HEK293 (cell line): ENCODE measurements at regions not wholly inside any gene's neighbourhood (a gene's known extent, or its start where the extent isn't known, plus 50 kb on each side); places are given as distances from the start of the nearest gene placed in this dataset.

Experiments used
- CTCF ChIA-PET: fragments of 350-600 bp; formaldehyde crosslinking; extraction: SDS; loops from one replicate; lab custom pipeline; 2021; ENCODE audit warnings: antibody characterized with exemption; lab: Yijun Ruan, JAX
- POLR2A ChIA-PET: fragments of 300-600 bp; formaldehyde crosslinking; extraction: SDS; loops from one replicate; lab custom pipeline; 2020; ENCODE audit warnings: antibody characterized with exemption, inconsistent platforms; lab: Yijun Ruan, JAX
- H3K27ac ChIP-seq: fragments of 200-500 bp; sonication (Bioruptor generic); 2 replicates; pipeline ENCODE4 v1.5.1; 2014; ENCODE audit warnings: low read depth, low read length, control low read depth, inconsistent platforms; ENCODE audit errors: extremely low read depth
- H3K36me3 ChIP-seq, 2 experiments: fragments of 200-500 bp in 1 of 2; sonication (Bioruptor generic) in 1 of 2; 1 replicate in 1 of 2; 2 replicates in 1 of 2; pipeline ENCODE4 v1.5.1; 2014 to 2017; ENCODE audit warnings: inconsistent platforms in 2 of 2, low read length in 2 of 2; ENCODE audit not compliant: control insufficient read depth in 2 of 2, insufficient read depth in 1 of 2
- H3K4me1 ChIP-seq: fragments of 200-500 bp; sonication (Bioruptor generic); 2 replicates; pipeline ENCODE4 v1.5.1; 2014; ENCODE audit warnings: mild to moderate bottlenecking, low read length, inconsistent platforms; ENCODE audit not compliant: control insufficient read depth, insufficient read depth
- H3K4me3 ChIP-seq: 2 replicates; pipeline ENCODE4 v1.5.1; 2011; ENCODE audit warnings: low read depth, mild to moderate bottlenecking, control low read depth, low read length, moderate library complexity
- H3K9me3 ChIP-seq: fragments of 200-500 bp; sonication (Bioruptor generic); 2 replicates; pipeline ENCODE4 v1.5.1; 2014; ENCODE audit warnings: low read depth, low read length, inconsistent platforms; ENCODE audit not compliant: control insufficient read depth, insufficient read depth
- BCL11A ChIP-seq: fragments of 450-650 bp; formaldehyde crosslinking; IDR thresholded peaks from 2 replicates; pipeline ENCODE4 v1.5.1; 2016; ENCODE audit warnings: low read depth, missing biosample characterization, missing genetic modification characterization
- FEZF1 ChIP-seq: fragments of 450-650 bp; formaldehyde crosslinking; IDR thresholded peaks from 2 replicates; pipeline ENCODE4 v1.5.1; 2016; ENCODE audit warnings: missing biosample characterization, missing genetic modification characterization
- GLIS1 ChIP-seq: fragments of 450-650 bp; formaldehyde crosslinking; IDR thresholded peaks from 2 replicates; pipeline ENCODE4 v1.5.1; 2016; ENCODE audit warnings: missing biosample characterization, missing genetic modification characterization
- KLF10 ChIP-seq: fragments of 450-650 bp; IDR thresholded peaks from 2 replicates; pipeline ENCODE4 v1.5.1; 2018; ENCODE audit warnings: missing biosample characterization, mild to moderate bottlenecking, missing genetic modification characterization
- SALL2 ChIP-seq: fragments of 450-650 bp; formaldehyde crosslinking; IDR thresholded peaks from 2 replicates; pipeline ENCODE4 v1.5.0; 2017; ENCODE audit warnings: missing biosample characterization, mild to moderate bottlenecking, missing genetic modification characterization, borderline replicate concordance
- YY1 ChIP-seq: fragments of 450-650 bp; formaldehyde crosslinking; IDR thresholded peaks from 2 replicates; pipeline ENCODE4 v1.5.1; 2018; ENCODE audit warnings: missing biosample characterization, missing genetic modification characterization
- ZBTB20 ChIP-seq: fragments of 450-650 bp; formaldehyde crosslinking; IDR thresholded peaks from 2 replicates; pipeline ENCODE4 v1.5.1; 2016; ENCODE audit warnings: missing biosample characterization, missing genetic modification characterization
- ZFP37 ChIP-seq: fragments of 450-650 bp; formaldehyde crosslinking; IDR thresholded peaks from 2 replicates; pipeline ENCODE4 v1.5.1; 2016; ENCODE audit warnings: missing biosample characterization, missing genetic modification characterization
- ZNF174 ChIP-seq: fragments of 450-650 bp; formaldehyde crosslinking; IDR thresholded peaks from 2 replicates; pipeline ENCODE4 v1.5.0; 2017; ENCODE audit warnings: missing biosample characterization, mild to moderate bottlenecking, missing genetic modification characterization
- ZNF184 ChIP-seq: fragments of 450-650 bp; IDR thresholded peaks from 2 replicates; pipeline ENCODE4 v1.5.1; 2018; ENCODE audit warnings: missing biosample characterization, mild to moderate bottlenecking, missing genetic modification characterization
- ZNF335 ChIP-seq: fragments of 450-650 bp; formaldehyde crosslinking; conservative IDR thresholded peaks from 2 replicates; pipeline ENCODE4 v1.5.1; 2016; ENCODE audit warnings: missing biosample characterization, missing genetic modification characterization
- ZNF350 ChIP-seq: fragments of 450-650 bp; formaldehyde crosslinking; IDR thresholded peaks from 2 replicates; pipeline ENCODE4 v1.5.0; 2017; ENCODE audit warnings: missing biosample characterization, mild to moderate bottlenecking, missing genetic modification characterization
- ZNF37A ChIP-seq: fragments of 450-650 bp; IDR thresholded peaks from 2 replicates; pipeline ENCODE4 v1.5.1; 2018; ENCODE audit warnings: missing biosample characterization, missing genetic modification characterization
- ZNF473 ChIP-seq: fragments of 450-650 bp; formaldehyde crosslinking; IDR thresholded peaks from 2 replicates; pipeline ENCODE4 v1.5.1; 2017; ENCODE audit warnings: missing biosample characterization, missing genetic modification characterization
- ZNF501 ChIP-seq: fragments of 450-650 bp; formaldehyde crosslinking; IDR thresholded peaks from 2 replicates; pipeline ENCODE4 v1.5.1; 2016; ENCODE audit warnings: missing biosample characterization, missing genetic modification characterization
- ZNF660 ChIP-seq: fragments of 450-650 bp; IDR thresholded peaks from 2 replicates; pipeline ENCODE4 v1.5.1; 2018; ENCODE audit warnings: missing biosample characterization, mild to moderate bottlenecking, missing genetic modification characterization
- ZNF670 ChIP-seq: fragments of 450-650 bp; formaldehyde crosslinking; IDR thresholded peaks from 2 replicates; pipeline ENCODE4 v1.5.1; 2016; ENCODE audit warnings: missing biosample characterization, missing genetic modification characterization, low read depth
- ZNF747 ChIP-seq: fragments of 450-650 bp; formaldehyde crosslinking; IDR thresholded peaks from 2 replicates; pipeline ENCODE4 v1.5.1; 2016; ENCODE audit warnings: missing biosample characterization, missing genetic modification characterization
- ZNF792 ChIP-seq: fragments of 450-650 bp; formaldehyde crosslinking; IDR thresholded peaks from 2 replicates; pipeline ENCODE4 v1.5.1; 2016; ENCODE audit warnings: missing biosample characterization, missing genetic modification characterization
- TF ChIP-seq, protein P1 (sequence below): fragments of 450-650 bp; formaldehyde crosslinking; conservative IDR thresholded peaks from 2 replicates; pipeline ENCODE4 v1.5.1; 2016; ENCODE audit warnings: low read depth, missing biosample characterization, missing genetic modification characterization
- TF ChIP-seq, protein P2 (sequence below): fragments of 450-650 bp; formaldehyde crosslinking; IDR thresholded peaks from 2 replicates; pipeline ENCODE4 v1.5.1; 2016; ENCODE audit warnings: missing biosample characterization, missing genetic modification characterization

- Histone ChIP-seq H3K4me1 (no peaks in the 10 kb centered on the region), H3K4me3 (no peak overlapping the region), H3K27ac (no peak overlapping the region), H3K9me3 (no peaks in the 10 kb centered on the region), H3K36me3 (no peaks in the 10 kb centered on the region)
- ChIA-PET POLR2A (no interaction called here), CTCF (no interaction called here)
- TF ChIP-seq BCL11A (tag by site-specific recombination): no peak
- TF ChIP-seq ZNF350 (tag by site-specific recombination): no peak
- TF ChIP-seq ZNF747 (tag by site-specific recombination): no peak
- TF ChIP-seq FEZF1 (tag by site-specific recombination): no peak
- TF ChIP-seq ZFP37: no peak
Measured at GRCh38 chr7:24137338-24137737, 146.7 kb upstream of the NPY start.

DNA sequence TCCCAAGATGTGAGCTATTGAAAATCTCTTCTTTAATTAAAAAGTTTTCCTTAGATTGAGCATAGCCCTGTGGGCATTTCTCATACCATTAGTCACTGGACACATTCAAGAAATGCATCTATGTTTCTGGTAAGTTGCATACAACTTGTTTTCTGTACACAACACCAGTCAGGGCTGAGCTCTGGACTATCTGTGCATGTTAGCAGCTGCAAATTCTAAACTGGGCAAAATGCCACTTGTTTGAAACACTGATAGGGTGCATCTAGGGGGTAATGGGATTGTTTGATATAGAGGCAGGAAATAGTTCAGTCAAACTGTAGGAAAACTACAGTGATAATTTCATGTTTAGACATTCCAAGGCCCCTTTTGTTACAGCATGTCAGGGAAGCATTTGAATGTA is 145.6 kb upstream of the NPY start:
- no peak overlapping the region for H3K27ac ChIP-seq
- H3K4me1 ChIP-seq: no peaks in the 10 kb centered on the region
- no peak overlapping the region for H3K4me3 ChIP-seq
- CTCF ChIA-PET: no interaction called here
- H3K9me3 ChIP-seq: no peaks in the 10 kb centered on the region
- no peaks in the 10 kb centered on the region for H3K36me3 ChIP-seq
- TF ChIP-seq ZNF174 (no peak), ZBTB20 (no peak), YY1 (tag by site-specific recombination) (no peak), ZNF670 (tag by site-specific recombination) (no peak), GLIS1 (tag by site-specific recombination) (no peak)
- TF ChIP-seq, protein P1, sequence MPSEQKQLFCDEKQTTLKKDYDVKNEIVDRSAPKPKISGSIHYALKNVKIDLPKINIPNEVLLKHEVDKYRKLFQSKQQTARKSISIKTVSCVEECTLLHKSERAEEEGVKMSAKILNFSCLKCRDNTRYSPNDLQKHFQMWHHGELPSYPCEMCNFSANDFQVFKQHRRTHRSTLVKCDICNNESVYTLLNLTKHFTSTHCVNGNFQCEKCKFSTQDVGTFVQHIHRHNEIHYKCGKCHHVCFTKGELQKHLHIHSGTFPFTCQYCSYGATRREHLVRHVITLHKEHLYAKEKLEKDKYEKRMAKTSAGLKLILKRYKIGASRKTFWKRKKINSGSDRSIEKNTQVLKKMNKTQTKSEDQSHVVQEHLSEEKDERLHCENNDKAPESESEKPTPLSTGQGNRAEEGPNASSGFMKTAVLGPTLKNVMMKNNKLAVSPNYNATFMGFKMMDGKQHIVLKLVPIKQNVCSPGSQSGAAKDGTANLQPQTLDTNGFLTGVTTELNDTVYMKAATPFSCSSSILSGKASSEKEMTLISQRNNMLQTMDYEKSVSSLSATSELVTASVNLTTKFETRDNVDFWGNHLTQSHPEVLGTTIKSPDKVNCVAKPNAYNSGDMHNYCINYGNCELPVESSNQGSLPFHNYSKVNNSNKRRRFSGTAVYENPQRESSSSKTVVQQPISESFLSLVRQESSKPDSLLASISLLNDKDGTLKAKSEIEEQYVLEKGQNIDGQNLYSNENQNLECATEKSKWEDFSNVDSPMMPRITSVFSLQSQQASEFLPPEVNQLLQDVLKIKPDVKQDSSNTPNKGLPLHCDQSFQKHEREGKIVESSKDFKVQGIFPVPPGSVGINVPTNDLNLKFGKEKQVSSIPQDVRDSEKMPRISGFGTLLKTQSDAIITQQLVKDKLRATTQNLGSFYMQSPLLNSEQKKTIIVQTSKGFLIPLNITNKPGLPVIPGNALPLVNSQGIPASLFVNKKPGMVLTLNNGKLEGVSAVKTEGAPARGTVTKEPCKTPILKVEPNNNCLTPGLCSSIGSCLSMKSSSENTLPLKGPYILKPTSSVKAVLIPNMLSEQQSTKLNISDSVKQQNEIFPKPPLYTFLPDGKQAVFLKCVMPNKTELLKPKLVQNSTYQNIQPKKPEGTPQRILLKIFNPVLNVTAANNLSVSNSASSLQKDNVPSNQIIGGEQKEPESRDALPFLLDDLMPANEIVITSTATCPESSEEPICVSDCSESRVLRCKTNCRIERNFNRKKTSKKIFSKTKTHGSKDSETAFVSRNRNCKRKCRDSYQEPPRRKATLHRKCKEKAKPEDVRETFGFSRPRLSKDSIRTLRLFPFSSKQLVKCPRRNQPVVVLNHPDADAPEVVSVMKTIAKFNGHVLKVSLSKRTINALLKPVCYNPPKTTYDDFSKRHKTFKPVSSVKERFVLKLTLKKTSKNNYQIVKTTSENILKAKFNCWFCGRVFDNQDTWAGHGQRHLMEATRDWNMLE: no peak
- TF ChIP-seq, all 188 proteins: peak for 0
- POLR2A ChIA-PET: no interaction called here

DNA sequence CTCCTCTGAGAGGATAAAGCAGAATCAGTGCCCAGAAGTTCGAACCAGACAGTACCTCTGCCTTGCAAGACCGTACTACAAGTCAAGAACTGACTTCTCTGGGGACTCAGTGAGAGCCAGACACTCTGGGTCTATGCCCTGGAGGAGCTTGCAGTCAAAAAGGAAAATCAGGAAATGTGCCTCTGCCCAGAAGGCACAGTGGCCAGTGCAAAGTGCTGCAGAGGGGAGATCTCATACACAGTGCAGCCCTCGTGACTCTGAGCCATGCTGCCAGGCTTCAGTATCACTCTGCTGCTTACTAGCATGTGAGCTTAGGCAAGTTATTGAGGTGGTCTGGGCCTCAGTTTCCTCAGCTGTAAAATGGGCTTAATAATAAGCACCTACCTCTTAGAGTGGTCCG is 144.0 kb upstream of the NPY start:
- Histone ChIP-seq H3K4me1 (no peaks in the 10 kb centered on the region), H3K36me3 (no peaks in the 10 kb centered on the region), H3K27ac (no peak overlapping the region), H3K9me3 (no peaks in the 10 kb centered on the region), H3K4me3 (no peak overlapping the region)
- CTCF ChIA-PET: no interaction called here
- POLR2A ChIA-PET: no interaction called here
- TF ChIP-seq KLF10 (tag by site-specific recombination) (no peak), ZNF660 (tag by site-specific recombination) (no peak), SALL2 (no peak), ZNF335 (tag by site-specific recombination) (no peak), ZNF501 (tag by site-specific recombination) (no peak), ZNF184 (tag by site-specific recombination) (no peak), ZNF747 (tag by site-specific recombination) (no peak), ZNF473 (no peak), ZNF37A (tag by site-specific recombination) (no peak), ZNF792 (tag by site-specific recombination) (no peak)
- TF ChIP-seq, protein P2, sequence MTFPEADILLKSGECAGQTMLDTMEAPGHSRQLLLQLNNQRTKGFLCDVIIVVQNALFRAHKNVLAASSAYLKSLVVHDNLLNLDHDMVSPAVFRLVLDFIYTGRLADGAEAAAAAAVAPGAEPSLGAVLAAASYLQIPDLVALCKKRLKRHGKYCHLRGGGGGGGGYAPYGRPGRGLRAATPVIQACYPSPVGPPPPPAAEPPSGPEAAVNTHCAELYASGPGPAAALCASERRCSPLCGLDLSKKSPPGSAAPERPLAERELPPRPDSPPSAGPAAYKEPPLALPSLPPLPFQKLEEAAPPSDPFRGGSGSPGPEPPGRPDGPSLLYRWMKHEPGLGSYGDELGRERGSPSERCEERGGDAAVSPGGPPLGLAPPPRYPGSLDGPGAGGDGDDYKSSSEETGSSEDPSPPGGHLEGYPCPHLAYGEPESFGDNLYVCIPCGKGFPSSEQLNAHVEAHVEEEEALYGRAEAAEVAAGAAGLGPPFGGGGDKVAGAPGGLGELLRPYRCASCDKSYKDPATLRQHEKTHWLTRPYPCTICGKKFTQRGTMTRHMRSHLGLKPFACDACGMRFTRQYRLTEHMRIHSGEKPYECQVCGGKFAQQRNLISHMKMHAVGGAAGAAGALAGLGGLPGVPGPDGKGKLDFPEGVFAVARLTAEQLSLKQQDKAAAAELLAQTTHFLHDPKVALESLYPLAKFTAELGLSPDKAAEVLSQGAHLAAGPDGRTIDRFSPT: no peak
